Testis (tissue), 2 donors: ENCODE measurements at regions not wholly inside any gene's neighbourhood (a gene's known extent, or its start where the extent isn't known, plus 50 kb on each side); places are given as distances from the start of the nearest gene placed in this dataset.

Experiments used
- DNase-seq: peaks from one replicate; pipeline ENCODE4 v3.0.0-alpha.2; 2019
- H3K27ac ChIP-seq, 2 donors: fragments of 200-600 bp; sonication (generic); one replicate each; pipeline ENCODE4 v1.5.1; 2019
- H3K27me3 ChIP-seq: fragments of 200-600 bp; sonication (generic); one replicate; pipeline ENCODE4 v1.5.1; 2019
- H3K36me3 ChIP-seq: fragments of 200-600 bp; sonication (generic); one replicate; pipeline ENCODE4 v1.5.1; 2017; ENCODE audit warnings: low read depth; ENCODE audit errors: missing control alignments
- H3K4me1 ChIP-seq: fragments of 200-600 bp; sonication (generic); one replicate; pipeline ENCODE4 v1.5.1; 2019
- H3K4me3 ChIP-seq, 2 donors: fragments of 200-600 bp; sonication (generic); one replicate each; pipeline ENCODE4 v1.5.1; 2017 to 2019
- H3K9me3 ChIP-seq: fragments of 200-600 bp; sonication (generic); one replicate; pipeline ENCODE4 v1.5.1; 2017
- CTCF ChIP-seq, 3 experiments: fragments of 450-650 bp in 2 of 3; fragments of 200-600 bp in 1 of 3; sonication (generic) in 1 of 3; IDR thresholded peaks; one replicate each; pipeline ENCODE4 v1.5.1; 2016 to 2019; ENCODE audit warnings: antibody characterized with exemption in 3 of 3, mild to moderate bottlenecking in 2 of 3, moderate library complexity in 1 of 3
- POLR2A ChIP-seq: fragments of 450-650 bp; IDR thresholded peaks from one replicate; pipeline ENCODE4 v1.6.1; 2017; ENCODE audit warnings: antibody characterized with exemption, mild to moderate bottlenecking, moderate library complexity
- WGBS, 2 donors: methylation state at CpG; one replicate each; pipeline ENCODE4 v1.1.5; 2018; 5-methylcytosine and 5-hydroxymethylcytosine counted together
- intact Hi-C: fragments of 100-400 bp; cut with DNase I; formaldehyde crosslinking; loops from one replicate; pipeline ENCODE4 v1.15.1; 2023; ENCODE audit warnings: low total_unique reads

- intact Hi-C loops: no loop called here
These were observed 81.2 kb upstream of the ARHGAP29 start for GRCh38 chr1:94318505-94319030.

GRCh38 chr1:94317790-94318188 is 80.4 kb upstream of the ARHGAP29 start:
- intact Hi-C loops: no loop called here
- Histone ChIP-seq H3K4me3 (no peak overlapping the region), H3K27ac (no peak overlapping the region), H3K9me3 (no peaks in the 10 kb centered on the region), H3K27me3 (no peaks in the 10 kb centered on the region), H3K36me3 (no peaks in the 10 kb centered on the region), H3K4me1 (peaks cover 15% of the 10 kb centered on the region)
- 96 to 98% methylated on average over 1 of the region's 1 CpG for WGBS, 2 donors
- TF ChIP-seq POLR2A: no peak
- no peak for TF ChIP-seq CTCF (IDR thresholded peaks at IDR 0.05)
- no peak for DNase-seq

More at GRCh38 chr1:94318505-94319030, 81.2 kb upstream of the ARHGAP29 start:
- 85 to 93% methylated on average over 6 of the region's 6 CpGs for WGBS, 2 donors
- H3K27me3 ChIP-seq: no peaks in the 10 kb centered on the region
- no peak overlapping the region for H3K4me3 ChIP-seq
- no peak overlapping the region for H3K27ac ChIP-seq
- H3K36me3 ChIP-seq: no peaks in the 10 kb centered on the region
- TF ChIP-seq CTCF (IDR thresholded peaks at IDR 0.05) (no peak), POLR2A (no peak)
- DNase-seq: no peak
- H3K4me1 ChIP-seq: peaks cover 15% of the 10 kb centered on the region
- H3K9me3 ChIP-seq: no peaks in the 10 kb centered on the region

GRCh38 chr1:94316836-94317789 is 79.7 kb upstream of the ARHGAP29 start:
- DNase-seq: no peak
- TF ChIP-seq CTCF (IDR thresholded peaks at IDR 0.05) (no peak), POLR2A (no peak)
- intact Hi-C loops: no loop called here
- no peaks in the 10 kb centered on the region for H3K36me3 ChIP-seq
- no peak overlapping the region for H3K4me3 ChIP-seq
- no peaks in the 10 kb centered on the region for H3K27me3 ChIP-seq
- H3K27ac ChIP-seq: no peak overlapping the region
- peaks cover 15% of the 10 kb centered on the region for H3K4me1 ChIP-seq
- H3K9me3 ChIP-seq: no peaks in the 10 kb centered on the region
- 72 to 87% methylated on average over 8 of the region's 8 CpGs for WGBS, 2 donors

GRCh38 chr1:94316183-94316582 is 78.8 kb upstream of the ARHGAP29 start:
- H3K9me3 ChIP-seq: no peaks in the 10 kb centered on the region
- H3K4me1 ChIP-seq: peaks cover 15% of the 10 kb centered on the region
- no peaks in the 10 kb centered on the region for H3K36me3 ChIP-seq
- H3K4me3 ChIP-seq: no peak overlapping the region
- intact Hi-C loops: no loop called here
- no peak for DNase-seq
- no peaks in the 10 kb centered on the region for H3K27me3 ChIP-seq
- TF ChIP-seq POLR2A (no peak), CTCF (IDR thresholded peaks at IDR 0.05) (no peak)
- no peak overlapping the region for H3K27ac ChIP-seq
- WGBS, 2 donors: 43 to 44% methylated on average over 1 of the region's 1 CpG
